ENCODE measurements at regions not wholly inside any gene's neighbourhood (a gene's known extent, or its start where the extent isn't known, plus 50 kb on each side); places are given as distances from the start of the nearest gene placed in this dataset.

GRCh38 chr13:50428183-50428877 lies 413.1 kb downstream of the KCNRG start:
- TF ChIP-seq CTCF (IDR thresholded peaks at IDR 0.05 in 8 of 11, conservative IDR thresholded peaks at IDR 0.05 in 3 of 11) (no peak), POLR2AphosphoS5 (IDR thresholded peaks at IDR 0.05) (no peak)
